ENCODE measurements at regions not wholly inside any gene's neighbourhood (a gene's known extent, or its start where the extent isn't known, plus 50 kb on each side); places are given as distances from the start of the nearest gene placed in this dataset.
"Not testable (repeated sequence)": the region's sequence is repeated elsewhere in the genome, so short reads cannot be mapped to it uniquely, and the experiment has no call there.

DNA sequence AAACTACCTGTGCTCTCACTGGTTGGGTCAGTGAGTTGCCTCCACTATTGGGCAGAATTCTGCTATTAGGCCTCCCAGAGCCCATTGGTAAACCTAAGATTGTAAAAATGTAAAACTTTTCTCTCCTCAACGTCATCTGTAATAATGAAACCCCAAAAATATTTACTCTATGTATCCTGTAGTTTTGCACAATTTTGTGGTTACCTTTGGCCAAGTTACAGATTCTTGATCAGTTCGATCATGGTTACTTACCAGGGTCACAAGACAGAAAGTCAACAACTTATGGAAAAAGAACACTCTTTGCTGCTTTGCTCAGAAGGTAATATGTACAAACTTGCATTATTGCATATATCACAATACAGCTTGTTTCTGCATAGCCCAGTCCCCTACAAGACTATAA lies 83.7 kb upstream of the KIF2A start:
- DNase-seq (ENCODE audit: low spot score) = not testable (repeated sequence)

DNA sequence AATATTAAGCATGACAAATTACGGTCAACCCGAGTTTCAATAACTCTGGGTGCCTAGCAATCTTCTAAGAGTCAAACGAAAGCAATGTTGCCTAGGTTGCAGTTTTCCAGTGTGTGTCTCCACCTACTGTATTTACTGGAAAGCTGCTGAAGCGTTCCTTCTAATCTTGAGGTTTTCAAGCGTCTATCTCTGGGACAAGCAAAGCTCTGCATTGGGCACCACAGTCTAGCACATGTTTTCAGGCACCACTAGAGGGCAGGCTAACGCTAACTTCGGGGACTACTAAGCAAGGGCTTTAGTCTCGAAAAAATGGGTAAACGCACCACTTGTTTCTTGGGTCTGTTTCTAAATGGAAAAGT lies 82.7 kb upstream of the KIF2A start:
- DNase-seq (ENCODE audit: low spot score) = not testable (repeated sequence)

DNA sequence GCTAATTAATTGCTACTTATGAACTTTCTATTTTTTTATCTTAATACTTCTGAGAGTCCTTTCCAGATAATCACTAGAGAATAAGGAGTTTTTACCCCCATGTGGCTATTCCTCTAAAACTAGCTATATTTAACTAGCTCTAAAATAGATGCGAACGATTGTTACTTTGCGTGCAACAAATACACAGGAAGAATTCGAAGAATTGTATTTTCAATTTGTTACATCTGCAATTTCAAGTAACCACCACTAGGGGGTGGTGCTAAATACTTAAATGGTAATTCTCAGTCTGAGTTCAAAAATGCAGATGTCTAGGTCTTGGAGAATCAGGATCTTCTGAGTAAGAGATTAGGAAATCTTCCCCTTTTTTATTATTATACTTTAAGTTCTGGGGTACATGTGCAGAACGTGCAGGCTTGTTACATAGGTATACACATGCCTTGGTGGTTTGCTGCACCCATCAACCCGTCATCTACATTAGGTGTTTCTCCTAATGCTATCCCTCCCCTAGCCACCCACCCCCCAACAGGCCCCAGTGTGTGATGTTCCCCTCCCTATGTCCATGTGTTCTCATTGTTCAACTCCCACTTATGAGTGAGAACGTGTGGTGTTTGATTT lies 80.9 kb upstream of the KIF2A start:
- not testable (repeated sequence) for DNase-seq (ENCODE audit: low spot score)

DNA sequence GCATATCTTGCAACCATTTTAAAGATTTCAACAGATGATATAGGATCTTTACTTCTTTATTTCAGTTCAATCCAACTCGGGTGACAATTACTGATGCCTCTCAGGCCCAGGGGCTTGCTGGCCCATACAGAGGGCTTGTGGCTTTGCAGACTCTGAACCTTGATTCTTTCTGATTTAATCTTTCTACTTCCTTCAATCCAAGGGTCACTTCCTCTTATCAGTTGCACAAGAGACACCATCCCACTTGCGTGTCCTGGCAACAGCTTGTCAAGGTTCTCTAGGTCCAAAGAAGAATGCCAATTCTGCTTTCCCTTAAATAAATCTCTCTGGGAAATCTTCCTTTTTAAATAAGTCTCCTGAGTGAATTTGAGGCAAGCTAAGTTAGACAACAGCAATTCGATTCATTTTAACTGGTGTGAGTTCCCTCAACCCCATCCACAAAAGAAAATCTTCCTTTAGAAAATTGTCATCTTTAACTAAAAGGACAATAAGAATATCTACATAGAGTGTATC lies 75.1 kb upstream of the KIF2A start:
- not testable (repeated sequence) for DNase-seq (ENCODE audit: low spot score)

DNA sequence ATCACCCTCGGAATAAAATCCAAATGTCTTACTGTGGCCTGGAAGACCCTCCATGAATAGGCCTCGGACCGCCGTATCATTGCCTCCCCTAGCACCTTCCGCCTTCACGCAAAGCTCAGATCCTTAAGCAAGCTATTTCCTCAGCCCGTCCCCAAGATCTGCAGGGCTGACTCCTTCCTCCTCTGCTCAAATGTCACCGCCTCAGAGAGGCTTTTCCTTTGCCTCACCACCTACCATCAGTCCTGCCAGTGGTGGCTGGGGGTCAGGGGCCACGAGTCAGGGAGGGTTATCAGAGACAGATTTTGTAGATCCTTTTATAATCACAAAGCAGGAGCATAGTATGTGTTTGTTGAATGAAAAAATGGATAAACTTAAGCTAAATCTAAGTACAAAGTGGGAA lies 74.4 kb upstream of the KIF2A start:
- DNase-seq (ENCODE audit: low spot score) = no peak

DNA sequence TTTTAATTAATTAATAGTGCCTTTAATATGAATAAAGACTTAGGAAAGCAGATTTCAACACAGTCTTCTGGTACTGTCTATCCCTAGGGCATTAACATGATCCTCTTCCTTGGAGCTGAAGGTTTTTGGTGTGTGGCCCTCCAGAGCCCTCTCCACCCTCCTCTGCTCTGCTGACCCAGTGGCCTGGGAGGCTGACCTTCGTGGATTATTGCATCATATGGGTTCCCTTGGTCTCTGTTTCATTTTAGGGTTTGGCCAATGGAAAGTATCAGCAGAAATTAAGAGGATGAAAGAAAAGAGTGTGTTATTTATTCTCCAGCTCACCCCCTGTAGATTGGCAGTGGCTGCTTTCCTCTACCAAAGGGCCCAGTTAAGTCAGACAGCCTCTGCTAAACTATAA lies 73.8 kb upstream of the KIF2A start:
- not testable (repeated sequence) for DNase-seq (ENCODE audit: low spot score)

DNA sequence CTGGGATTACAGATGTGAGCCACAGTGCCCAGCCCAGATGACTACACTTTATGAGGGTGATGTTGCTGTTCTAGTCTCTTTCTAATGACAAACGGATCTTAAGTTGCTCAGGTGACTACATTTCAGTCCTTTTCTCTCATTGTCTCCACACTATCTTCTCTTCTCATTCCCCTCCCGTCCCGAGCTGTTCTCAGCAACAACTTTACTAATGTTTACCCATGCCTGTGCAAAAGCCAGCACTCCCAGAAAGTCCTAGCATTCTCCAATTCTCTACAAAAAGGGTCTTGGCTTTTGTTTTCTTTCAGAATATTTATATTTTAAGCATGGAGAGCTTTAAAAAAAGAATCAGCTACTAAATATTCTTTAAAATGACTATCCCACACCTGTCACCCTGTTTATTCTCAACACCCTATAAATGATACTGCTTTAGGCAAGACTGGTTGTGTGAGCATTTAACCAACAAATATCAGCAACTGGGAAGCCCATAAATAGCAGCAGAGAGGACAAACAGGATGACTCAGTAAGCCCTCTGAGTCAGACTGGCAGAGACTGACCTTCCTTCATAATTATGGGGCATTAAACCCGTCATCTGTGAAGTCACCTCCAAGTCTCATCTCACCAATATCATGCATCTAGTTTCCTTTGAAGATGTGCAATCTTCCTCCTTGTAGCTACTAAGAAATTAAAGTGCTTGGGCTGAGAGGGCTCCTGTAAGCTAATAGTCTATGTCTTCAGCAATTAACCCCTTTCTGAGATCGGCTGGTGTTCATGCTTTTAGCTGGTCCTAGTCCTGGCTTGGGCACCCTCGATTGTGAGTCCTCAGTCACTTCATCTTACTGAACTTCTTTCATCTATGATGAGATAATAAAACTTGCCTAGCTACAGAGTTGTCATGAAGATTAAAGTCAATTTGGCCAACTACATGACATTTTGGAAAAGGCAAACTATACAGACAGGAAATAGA lies 72.6 kb upstream of the KIF2A start:
- not testable (repeated sequence) for DNase-seq (ENCODE audit: low spot score)

DNA sequence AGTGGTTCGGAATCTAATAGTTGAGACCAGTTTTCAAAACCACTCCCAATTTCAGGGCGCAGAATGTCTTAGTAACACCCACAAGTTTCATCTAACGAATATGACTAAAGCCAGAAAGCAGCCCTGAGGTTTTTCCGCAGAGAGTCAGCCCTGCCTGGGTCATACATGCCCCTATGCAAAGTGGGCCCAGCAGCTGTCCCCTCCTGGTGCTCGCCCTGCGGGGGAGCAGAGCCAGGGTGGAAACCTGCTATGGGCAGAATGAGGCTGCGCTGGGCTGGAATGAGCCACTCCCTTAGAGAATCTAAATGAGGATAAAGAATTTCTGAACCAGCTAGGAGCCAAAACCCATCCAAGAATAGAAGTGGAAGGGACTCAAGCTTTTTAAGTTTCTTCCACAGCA lies 69.4 kb upstream of the KIF2A start:
- DNase-seq (ENCODE audit: low spot score) = not testable (repeated sequence)

DNA sequence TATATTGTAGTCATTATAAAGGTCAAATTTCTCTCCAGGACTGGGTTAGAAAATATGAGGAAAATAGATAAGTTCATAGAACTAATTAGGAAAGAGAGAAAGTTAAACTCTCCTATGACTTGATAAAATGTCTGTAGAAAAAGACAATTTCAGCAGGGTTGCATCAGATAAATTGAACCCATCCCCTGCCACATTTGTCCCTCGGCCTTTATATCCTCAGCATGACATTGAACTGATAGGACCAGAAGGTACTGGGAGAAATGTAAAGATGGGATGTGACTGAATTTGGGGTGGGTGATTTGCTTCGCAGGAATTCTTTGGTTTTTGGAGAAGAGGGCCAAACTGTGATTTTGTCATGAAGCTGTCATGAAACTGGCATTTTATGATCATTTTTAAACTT lies 68.1 kb upstream of the KIF2A start:
- not testable (repeated sequence) for DNase-seq (ENCODE audit: low spot score)

DNA sequence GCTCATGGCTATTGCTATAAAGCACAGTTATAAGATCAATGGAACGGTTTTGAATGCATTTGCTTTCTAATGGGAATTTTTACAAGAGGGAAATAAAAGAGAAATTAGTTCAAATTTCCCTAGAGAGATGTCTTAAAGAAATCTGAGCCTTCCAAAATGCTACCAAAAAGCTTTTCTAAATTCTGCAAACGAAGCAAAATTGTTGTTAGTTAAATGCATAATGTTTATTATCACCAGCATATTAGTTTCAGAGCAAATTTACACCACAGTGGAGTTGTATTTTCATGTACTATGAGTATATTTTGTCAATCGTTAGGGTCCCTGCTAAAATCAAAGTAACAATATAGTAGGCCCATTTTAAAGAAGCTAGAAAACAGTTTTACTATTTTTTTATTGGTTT lies 67.4 kb upstream of the KIF2A start:
- not testable (repeated sequence) for DNase-seq (ENCODE audit: low spot score)

DNA sequence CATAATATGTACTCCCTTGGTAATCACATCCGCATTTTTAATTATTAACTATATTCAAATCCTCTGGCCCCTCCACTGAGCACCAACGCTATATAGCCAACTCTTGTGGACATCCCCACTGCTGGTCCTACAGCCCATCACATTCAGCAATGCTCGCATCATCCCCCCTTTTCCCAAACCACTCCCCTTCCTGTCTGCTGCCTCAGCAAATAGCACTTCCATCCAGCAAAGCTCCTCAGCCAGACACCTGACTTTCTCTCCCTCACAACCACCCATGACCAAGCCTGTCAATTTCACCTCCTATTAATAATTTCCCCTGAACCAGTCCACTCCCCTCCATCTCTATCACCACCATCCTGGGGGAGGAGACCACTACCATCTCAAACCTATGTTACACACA lies 65.5 kb upstream of the KIF2A start:
- DNase-seq (ENCODE audit: low spot score) = not testable (repeated sequence)

DNA sequence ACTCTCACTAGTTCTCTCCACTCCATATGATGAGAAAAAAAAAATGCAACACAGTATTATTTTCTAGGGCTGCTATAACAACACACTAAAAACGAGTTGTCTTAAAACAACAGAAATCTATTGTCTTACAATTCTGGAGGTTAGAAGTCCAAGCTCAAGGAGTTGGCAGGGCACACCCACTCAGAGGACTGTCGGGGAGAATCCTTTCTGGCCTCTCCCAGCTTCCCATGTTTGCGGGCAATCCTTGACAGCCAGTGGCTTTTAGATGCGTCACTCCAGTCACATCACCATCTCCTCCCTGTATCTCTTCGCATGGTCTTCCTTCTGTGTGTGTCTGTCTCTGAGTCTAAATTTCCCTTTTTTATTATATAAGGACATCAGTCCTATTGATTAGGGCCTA lies 64.0 kb upstream of the KIF2A start:
- DNase-seq (ENCODE audit: low spot score) = not testable (repeated sequence)

DNA sequence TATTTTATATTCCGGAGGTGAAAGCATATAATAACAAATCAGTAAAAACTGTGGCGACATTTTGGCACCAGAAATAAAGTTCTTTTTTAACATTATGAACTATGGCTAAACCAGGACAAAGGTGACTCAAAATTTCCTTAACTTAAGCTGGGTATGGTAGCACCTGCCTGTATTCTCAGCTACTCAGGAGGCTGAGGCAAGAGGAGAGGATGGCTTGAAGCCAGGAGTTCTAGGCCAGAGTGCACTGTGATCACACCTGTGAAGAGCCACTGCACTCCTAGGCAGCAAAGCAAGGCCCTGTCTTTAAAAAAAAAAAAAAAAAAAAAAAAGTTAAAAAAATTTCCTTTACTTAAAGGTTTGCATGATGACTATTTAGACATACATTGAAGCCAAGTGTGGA lies 63.0 kb upstream of the KIF2A start:
- DNase-seq (ENCODE audit: low spot score) = not testable (repeated sequence)

DNA sequence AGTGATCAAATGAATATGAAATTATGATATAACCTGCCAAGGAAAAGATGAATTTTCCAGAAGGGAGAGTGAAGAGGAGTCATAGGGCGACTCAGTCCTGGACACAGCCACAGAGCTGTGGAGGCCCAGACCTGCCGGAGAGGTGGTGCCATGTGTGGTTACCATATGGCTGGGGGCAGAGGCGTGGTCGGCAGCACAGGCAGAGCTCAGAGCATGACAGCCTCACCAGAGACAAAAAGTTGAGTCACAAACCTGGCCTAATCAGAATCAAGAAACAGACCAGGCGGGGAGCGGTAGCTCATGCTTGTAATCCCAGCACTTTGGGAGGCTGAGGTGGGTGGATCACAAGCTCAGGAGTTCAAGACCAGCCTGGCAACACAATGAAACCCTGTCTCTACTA lies 57.8 kb upstream of the KIF2A start:
- not testable (repeated sequence) for DNase-seq (ENCODE audit: low spot score)

DNA sequence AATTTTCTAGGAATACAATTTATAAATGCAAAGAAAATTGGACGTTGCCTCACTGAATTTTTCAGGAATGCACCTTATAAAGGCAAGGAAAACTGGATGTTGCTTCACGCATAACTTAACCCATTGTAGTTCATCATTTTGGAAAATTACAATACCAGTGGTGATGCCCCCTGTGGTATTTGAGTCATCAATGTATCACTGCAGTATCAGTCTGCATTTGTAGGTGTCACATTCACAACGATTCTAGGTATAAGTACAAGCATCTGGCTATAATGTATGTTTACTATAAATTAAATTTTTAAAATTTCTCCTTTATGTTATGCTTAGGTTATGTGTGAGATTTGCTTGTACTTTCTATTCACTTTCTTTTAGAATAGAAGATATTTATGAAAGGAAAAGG lies 55.9 kb upstream of the KIF2A start:
- not testable (repeated sequence) for DNase-seq (ENCODE audit: low spot score)

DNA sequence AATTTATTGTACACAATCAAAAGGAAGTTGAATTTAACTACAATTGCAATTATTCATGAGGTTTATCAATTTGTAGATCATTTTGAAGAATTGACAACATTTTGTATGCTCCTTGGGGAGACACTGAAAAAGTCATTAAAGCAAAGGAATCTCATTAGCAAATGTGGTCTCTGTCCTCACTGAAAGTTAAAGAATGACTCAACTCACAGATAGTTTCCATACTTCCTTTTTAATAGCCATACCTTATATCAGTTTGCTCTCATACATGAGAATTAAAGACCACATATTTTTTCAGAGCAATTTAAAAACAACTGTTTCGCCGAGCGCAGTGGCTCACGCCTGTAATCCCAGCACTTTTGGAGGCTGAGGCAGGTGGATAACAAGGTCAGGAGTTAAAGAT lies 55.1 kb upstream of the KIF2A start:
- not testable (repeated sequence) for DNase-seq (ENCODE audit: low spot score)

DNA sequence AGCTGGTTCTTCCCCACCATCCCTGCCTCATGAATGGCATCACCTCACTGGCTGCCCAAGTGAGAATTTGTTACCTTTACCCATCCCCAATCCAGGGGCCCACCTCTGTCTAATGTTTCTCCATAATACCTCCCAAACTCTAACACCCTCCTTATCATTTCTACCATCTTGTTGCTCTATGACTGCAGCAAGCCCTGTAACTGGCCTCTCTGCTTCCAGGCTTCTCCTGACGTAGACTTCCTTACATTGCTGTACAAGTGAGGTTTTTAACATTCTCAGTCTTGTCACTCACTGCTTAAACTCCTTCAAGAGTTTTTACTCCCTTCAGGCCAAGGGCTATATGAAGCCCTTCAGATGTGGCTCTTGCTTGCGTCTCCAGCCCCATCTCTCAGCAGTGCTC lies 53.5 kb upstream of the KIF2A start:
- DNase-seq (ENCODE audit: low spot score) = not testable (repeated sequence)

DNA sequence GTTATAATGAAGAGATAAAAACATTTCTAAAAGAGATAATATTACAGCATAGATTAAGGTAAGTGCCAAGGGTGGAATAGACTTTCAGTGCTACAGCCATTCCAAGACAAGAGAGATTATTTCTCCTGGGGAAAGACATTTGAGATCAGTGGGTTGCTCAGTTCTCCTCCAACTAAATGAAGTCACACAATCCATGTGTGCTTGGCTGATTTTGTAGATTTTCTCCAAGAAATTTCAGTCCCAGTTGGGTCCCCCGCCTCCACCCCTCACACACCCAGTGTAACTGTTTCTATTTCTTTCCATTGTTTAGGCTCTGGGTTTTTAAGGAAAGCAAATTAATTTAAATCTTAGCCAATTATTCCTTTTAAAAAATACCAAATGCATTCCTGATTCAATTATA lies 50.5 kb upstream of the KIF2A start:
- DNase-seq (ENCODE audit: low spot score) = not testable (repeated sequence)

DNA sequence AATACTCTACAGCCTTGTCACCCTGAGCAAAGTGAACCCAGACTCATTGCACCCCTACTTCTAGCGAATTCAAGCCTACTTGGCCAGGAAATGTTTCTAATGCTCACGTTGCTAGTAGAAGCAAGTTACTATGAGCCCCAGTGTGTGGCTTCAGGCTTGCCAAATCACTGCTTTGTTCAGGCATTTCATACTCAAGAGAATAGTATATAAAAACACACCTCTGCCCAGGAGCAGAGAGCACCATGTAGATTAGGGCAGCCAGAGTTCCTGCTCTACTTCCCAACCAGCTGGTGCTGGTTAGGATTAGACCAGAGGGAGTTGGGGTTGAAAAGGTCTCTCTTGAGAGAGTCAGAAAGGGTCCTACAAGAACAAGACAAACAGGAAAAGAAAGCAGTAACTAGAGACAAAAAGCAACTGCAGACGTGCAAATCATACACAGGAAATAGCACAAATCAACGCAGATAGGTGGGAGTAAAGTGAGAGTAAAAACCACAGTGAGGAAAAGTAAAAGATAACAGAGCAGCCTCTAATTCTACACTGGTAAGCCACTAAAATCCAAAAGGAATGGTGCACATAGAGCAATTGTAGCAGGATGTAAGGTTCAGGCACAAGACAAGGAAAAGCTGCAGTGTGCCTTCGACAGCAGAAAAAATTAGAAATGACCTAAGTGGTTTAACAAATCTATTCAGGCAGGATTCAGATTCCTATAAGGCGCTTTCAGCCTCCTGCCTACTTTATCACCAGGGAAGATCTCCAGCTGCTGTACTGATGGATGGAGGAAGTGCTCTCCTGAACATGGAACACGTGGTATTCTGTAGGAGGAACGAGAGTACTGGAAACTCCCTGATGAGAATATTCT lies 49.6 kb upstream of the KIF2A start:
- no peak for DNase-seq (ENCODE audit: low spot score)

Data from iPS-NIHi11 (cell line).